ENCODE measurements at regions not wholly inside any gene's neighbourhood (a gene's known extent, or its start where the extent isn't known, plus 50 kb on each side); places are given as distances from the start of the nearest gene placed in this dataset.

DNA sequence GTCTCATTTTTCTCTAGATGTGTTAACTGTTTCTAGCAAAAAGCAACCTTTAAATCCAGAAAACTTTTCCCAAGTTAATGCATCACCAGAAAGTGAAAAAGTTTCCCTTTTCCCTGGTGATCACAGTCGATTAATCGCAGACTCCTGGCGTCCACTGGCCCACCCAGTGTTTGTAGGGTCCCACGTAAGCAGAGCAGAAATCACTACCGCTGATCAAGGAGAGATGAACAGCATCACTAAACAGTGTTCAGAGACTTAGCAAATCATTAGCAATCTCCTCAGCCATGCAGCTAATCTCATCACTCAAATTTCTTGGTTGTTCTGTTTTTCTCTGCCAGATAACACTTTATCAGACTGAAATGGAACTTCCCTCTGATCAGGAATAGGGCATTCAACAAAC, 184.2 kb downstream of the EFNB2 start:
- intact Hi-C loops (cut with DNase I): no loop called here
- TF ChIP-seq, protein P1, sequence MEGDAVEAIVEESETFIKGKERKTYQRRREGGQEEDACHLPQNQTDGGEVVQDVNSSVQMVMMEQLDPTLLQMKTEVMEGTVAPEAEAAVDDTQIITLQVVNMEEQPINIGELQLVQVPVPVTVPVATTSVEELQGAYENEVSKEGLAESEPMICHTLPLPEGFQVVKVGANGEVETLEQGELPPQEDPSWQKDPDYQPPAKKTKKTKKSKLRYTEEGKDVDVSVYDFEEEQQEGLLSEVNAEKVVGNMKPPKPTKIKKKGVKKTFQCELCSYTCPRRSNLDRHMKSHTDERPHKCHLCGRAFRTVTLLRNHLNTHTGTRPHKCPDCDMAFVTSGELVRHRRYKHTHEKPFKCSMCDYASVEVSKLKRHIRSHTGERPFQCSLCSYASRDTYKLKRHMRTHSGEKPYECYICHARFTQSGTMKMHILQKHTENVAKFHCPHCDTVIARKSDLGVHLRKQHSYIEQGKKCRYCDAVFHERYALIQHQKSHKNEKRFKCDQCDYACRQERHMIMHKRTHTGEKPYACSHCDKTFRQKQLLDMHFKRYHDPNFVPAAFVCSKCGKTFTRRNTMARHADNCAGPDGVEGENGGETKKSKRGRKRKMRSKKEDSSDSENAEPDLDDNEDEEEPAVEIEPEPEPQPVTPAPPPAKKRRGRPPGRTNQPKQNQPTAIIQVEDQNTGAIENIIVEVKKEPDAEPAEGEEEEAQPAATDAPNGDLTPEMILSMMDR (IDR thresholded peaks at IDR 0.05): no peak
- DNase-seq (ENCODE audit: low spot score in 2 of 2): no peak

DNA sequence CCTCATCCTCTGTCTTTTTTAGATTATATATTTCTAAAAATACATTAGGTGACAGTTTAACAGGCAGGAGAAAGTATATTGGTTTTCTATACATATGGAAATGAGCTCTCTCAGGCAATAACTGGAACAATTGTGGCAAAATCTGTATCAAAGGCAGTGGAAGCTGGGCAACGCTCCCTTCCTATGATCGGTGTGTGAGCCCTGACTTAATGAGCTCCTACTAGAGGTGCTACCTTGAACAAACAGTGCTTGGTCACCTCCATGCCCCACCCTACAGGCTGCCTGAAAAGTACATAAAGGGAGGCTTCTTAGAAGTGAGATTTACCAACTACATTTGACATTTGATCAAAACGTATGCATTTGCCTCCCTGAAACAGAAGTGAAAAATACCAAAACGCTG, 185.3 kb downstream of the EFNB2 start:
- H3K4me1 ChIP-seq: peaks cover 0 to 5% of the 10 kb centered on the region in 2 donors
- no peak overlapping the region for H3K27ac ChIP-seq
- H3K4me3 ChIP-seq: no peak overlapping the region
- no peaks in the 10 kb centered on the region for H3K9me3 ChIP-seq
- no peaks in the 10 kb centered on the region for H3K36me3 ChIP-seq
- TF ChIP-seq, protein P1 (IDR thresholded peaks at IDR 0.05): no peak
- intact Hi-C loops (cut with DNase I): no loop called here
- no peaks in the 10 kb centered on the region for H3K27me3 ChIP-seq
- no peak for DNase-seq (ENCODE audit: low spot score in 2 of 2)

More for the DNA sequence above, 184.2 kb downstream of the EFNB2 start:
- Histone ChIP-seq H3K4me3 (no peak overlapping the region), H3K27me3 (no peaks in the 10 kb centered on the region), H3K4me1 (peaks cover 0 to 5% of the 10 kb centered on the region in 2 donors), H3K36me3 (no peaks in the 10 kb centered on the region), H3K27ac (no peak overlapping the region), H3K9me3 (no peaks in the 10 kb centered on the region)

DNA sequence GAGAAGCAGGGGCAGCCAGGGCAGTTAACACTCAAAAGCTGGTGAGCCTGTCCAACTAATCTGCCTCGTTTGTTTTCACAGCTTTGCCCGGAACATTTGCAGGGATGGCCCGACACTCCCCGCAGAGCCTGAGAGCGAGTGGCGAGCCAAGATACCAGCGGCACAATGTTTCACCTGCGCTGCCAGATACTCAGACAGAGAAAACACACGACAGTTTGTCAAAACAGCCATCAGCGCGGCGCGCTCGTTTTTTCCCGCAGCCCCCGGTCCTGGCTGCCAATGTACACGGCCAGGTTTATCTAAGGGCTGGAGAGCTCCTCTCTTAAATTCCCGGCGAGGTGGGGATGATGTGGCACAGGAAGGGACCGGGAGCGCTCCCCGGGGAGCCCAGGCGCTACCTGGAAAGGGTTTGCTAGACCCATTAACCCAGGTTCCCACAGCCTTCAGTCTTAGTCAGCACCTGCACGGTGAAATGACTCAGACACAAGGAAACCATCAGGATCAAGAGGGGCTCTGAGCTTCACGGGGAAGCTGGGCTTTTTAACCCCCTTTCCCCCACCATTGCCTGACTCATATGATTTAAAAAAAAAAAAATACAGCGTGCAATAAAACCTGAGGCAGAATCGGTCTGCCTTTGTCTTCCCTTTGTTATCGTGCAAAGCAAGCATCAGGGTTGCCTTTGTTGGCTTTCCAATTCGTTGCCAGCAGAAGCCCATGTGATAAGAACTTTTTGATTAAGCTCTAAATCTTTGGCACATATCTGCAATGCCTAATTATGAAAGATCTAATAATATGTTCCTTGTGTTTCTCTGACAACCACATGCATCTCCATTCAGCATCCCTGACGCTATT, 186.2 kb downstream of the EFNB2 start:
- DNase-seq (ENCODE audit: low spot score in 2 of 2): no peak
- TF ChIP-seq, protein P1 (IDR thresholded peaks at IDR 0.05): no peak
- peak overlapping the region; percentile 27 to 54 for H3K4me3 ChIP-seq
- H3K27me3 ChIP-seq: no peaks in the 10 kb centered on the region
- H3K9me3 ChIP-seq: no peaks in the 10 kb centered on the region
- no peaks in the 10 kb centered on the region for H3K36me3 ChIP-seq
- peaks cover 0 to 5% of the 10 kb centered on the region in 2 donors for H3K4me1 ChIP-seq
- intact Hi-C loops (cut with DNase I): no loop called here
- no peak overlapping the region for H3K27ac ChIP-seq

DNA sequence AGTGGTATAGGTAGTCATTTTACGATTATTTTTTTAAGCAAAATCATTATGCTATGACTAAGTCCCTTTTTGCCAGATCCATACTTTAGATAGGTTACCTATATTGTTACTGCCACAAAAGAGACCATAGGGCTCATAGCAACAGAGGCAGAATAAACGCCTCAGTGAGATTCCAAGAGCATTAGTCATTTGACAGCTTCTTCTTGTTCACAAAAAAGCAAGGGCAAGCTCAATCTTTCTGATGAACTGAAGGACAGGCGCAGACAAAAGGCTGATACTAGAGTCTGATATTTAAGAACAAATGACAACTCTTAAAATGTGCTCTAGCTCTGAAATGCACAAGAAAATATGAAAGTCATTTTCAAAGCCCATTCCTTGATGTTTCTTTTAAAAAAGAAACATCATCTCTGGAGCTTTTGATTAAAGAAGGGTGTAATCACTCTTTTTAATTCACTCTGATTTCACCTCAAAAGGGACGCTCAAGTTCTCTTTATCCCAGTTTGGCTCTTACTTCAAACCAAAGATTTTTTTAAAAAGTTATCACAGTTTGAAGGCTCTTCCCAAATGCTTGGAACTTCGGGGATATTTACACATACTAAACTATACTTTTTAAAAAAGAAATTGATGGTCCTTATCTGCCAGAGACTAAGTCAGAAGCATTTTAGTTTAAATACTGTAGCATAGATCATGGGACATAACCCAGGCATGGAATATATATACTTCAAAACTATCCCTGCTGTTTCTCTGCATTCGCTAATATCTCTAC, 187.2 kb downstream of the EFNB2 start:
- intact Hi-C loops (cut with DNase I): no loop called here
- DNase-seq (ENCODE audit: low spot score in 2 of 2): no peak
- peak overlapping the region; percentile 27 to 54 for H3K4me3 ChIP-seq
- H3K4me1 ChIP-seq: peaks cover 0 to 5% of the 10 kb centered on the region in 2 donors
- H3K36me3 ChIP-seq: no peaks in the 10 kb centered on the region
- H3K27ac ChIP-seq: no peak overlapping the region
- H3K27me3 ChIP-seq: no peaks in the 10 kb centered on the region
- H3K9me3 ChIP-seq: no peaks in the 10 kb centered on the region
- TF ChIP-seq, protein P1 (IDR thresholded peaks at IDR 0.05): no peak

DNA sequence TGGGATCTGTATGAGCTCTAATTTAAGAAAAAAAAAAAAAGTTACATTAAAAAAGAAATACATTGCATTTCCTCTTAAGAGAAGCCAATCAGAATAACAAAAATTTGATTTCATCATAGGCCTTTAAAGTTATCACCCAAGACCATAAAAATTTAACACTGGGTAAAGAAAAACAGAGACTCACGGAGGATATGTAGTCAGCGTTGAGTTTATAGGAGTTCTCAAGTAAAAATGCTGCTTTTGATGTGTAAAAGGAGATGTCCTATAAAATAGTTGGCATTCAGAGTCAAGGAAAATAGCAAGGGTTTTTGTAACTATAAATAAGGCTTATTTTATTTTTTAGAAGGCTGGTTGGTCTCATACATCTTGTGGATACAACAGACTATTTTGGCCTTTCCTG, 191.1 kb downstream of the EFNB2 start:
- TF ChIP-seq, protein P1 (IDR thresholded peaks at IDR 0.05): no peak
- Histone ChIP-seq H3K9me3 (peaks cover 0 to 11% of the 10 kb centered on the region in 2 donors), H3K4me3 (no peak overlapping the region), H3K27ac (no peak overlapping the region), H3K4me1 (peaks cover 0 to 5% of the 10 kb centered on the region in 2 donors), H3K36me3 (no peaks in the 10 kb centered on the region), H3K27me3 (no peaks in the 10 kb centered on the region)
- intact Hi-C loops (cut with DNase I): no loop called here
- no peak for DNase-seq (ENCODE audit: low spot score in 2 of 2)

All from ascending aorta (tissue), 2 donors.